Parathyroid adenoma (tissue), 2 donors: ENCODE measurements at regions not wholly inside any gene's neighbourhood (a gene's known extent, or its start where the extent isn't known, plus 50 kb on each side); places are given as distances from the start of the nearest gene placed in this dataset.

ENCODE experiments used
- H2AFZ ChIP-seq: fragments of 300-600 bp; sonication (generic); one replicate; pipeline ENCODE4 v1.7.0; 2017; ENCODE audit warnings: antibody characterized with exemption, mild to moderate bottlenecking
- H3K27ac ChIP-seq: fragments of 300-600 bp; sonication (generic); one replicate; pipeline ENCODE4 v1.7.0; 2017
- H3K27me3 ChIP-seq: fragments of 300-600 bp; sonication (generic); one replicate; pipeline ENCODE4 v1.7.0; 2017; ENCODE audit warnings: low read length; ENCODE audit not compliant: control insufficient read depth, insufficient read depth
- H3K36me3 ChIP-seq: fragments of 300-600 bp; sonication (generic); one replicate; pipeline ENCODE4 v1.7.0; 2017; ENCODE audit warnings: low read length; ENCODE audit not compliant: control insufficient read depth, insufficient read depth
- H3K4me1 ChIP-seq: fragments of 300-600 bp; sonication (generic); one replicate; pipeline ENCODE4 v1.7.0; 2017; ENCODE audit warnings: control low read depth
- H3K4me2 ChIP-seq: fragments of 300-600 bp; sonication (generic); one replicate; pipeline ENCODE4 v1.7.0; 2017; ENCODE audit warnings: low read length
- H3K4me3 ChIP-seq: fragments of 300-600 bp; sonication (generic); one replicate; pipeline ENCODE4 v1.7.0; 2017; ENCODE audit warnings: low read depth, low read length
- H3K79me2 ChIP-seq: fragments of 300-600 bp; sonication (generic); one replicate; pipeline ENCODE4 v1.7.0; 2017; ENCODE audit warnings: control low read depth
- H3K9ac ChIP-seq: fragments of 300-600 bp; sonication (generic); one replicate; pipeline ENCODE4 v1.7.0; 2017; ENCODE audit warnings: mild to moderate bottlenecking
- H3K9me3 ChIP-seq: fragments of 300-600 bp; sonication (generic); one replicate; pipeline ENCODE4 v1.7.0; 2017; ENCODE audit warnings: low read length; ENCODE audit not compliant: control insufficient read depth
- TF ChIP-seq, protein P1 (sequence below): fragments of 300-600 bp; sonication (generic); IDR thresholded peaks from one replicate; pipeline ENCODE4 v1.7.0; 2017; ENCODE audit warnings: antibody characterized with exemption, mild to moderate bottlenecking
- donor health status: primary hyperparathyroidism.

- H3K36me3 ChIP-seq = no peaks in the 10 kb centered on the region
- H3K9me3 ChIP-seq = no peaks in the 10 kb centered on the region
- TF ChIP-seq, protein P1, sequence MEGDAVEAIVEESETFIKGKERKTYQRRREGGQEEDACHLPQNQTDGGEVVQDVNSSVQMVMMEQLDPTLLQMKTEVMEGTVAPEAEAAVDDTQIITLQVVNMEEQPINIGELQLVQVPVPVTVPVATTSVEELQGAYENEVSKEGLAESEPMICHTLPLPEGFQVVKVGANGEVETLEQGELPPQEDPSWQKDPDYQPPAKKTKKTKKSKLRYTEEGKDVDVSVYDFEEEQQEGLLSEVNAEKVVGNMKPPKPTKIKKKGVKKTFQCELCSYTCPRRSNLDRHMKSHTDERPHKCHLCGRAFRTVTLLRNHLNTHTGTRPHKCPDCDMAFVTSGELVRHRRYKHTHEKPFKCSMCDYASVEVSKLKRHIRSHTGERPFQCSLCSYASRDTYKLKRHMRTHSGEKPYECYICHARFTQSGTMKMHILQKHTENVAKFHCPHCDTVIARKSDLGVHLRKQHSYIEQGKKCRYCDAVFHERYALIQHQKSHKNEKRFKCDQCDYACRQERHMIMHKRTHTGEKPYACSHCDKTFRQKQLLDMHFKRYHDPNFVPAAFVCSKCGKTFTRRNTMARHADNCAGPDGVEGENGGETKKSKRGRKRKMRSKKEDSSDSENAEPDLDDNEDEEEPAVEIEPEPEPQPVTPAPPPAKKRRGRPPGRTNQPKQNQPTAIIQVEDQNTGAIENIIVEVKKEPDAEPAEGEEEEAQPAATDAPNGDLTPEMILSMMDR = no peak
- no peaks in the 10 kb centered on the region for H3K27me3 ChIP-seq
- no peak overlapping the region for H3K9ac ChIP-seq
- peak overlapping the region; percentile 35 for H2AFZ ChIP-seq
- H3K27ac ChIP-seq = peak overlapping the region; percentile 4
- no peaks in the 10 kb centered on the region for H3K79me2 ChIP-seq
- H3K4me3 ChIP-seq = no peak overlapping the region
- H3K4me2 ChIP-seq = peak overlapping the region; percentile 4
- peaks cover 11% of the 10 kb centered on the region for H3K4me1 ChIP-seq
Measured at GRCh38 chr5:174589599-174589998, 134.8 kb upstream of the MSX2 start.

DNA sequence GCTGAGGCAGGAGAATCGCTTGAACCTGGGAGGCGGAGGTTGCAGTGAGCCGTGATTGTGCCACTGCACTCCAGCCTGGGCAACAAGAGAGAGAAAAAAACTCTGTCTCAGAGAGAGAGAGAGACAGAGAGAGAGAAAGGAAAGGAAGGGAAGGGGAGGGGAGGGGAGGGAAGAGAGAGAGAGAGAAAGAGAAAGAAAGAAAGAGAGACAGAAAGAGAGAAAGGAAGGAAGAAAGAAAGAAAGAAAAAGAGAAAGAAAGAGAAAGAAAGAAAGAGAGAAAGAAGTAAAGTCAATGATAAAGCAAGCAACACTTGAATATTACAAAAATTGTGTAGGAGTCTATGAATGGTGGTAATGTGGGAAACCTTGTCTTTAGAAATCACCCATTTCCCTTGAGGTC, 133.6 kb upstream of the MSX2 start:
- TF ChIP-seq, protein P1 = no peak
- peak overlapping the region; percentile 1 for H2AFZ ChIP-seq

DNA sequence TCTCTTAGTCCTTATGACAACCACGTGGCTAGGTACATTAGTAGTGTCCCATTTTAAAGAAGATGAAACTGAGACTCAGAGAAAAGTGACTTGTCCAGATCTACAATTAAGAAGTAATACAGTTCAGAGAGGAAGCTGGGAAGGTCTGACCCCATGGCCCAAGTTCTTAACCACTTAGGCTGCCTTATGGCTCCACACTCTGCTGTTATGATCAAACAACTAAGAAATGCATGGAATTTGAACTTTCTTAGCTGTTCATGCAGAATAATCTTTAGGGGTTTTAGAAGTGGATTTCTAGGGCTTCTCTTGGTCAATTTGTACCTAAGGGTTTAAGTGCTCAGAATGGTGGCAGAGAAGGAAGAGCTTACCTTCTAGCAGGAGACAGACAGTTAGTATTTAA, 128.0 kb upstream of the MSX2 start:
- Histone ChIP-seq H3K27ac (no peak overlapping the region), H3K4me1 (peaks cover 17% of the 10 kb centered on the region), H3K36me3 (no peaks in the 10 kb centered on the region), H3K79me2 (no peaks in the 10 kb centered on the region), H3K9ac (no peak overlapping the region), H3K27me3 (no peaks in the 10 kb centered on the region), H3K4me3 (no peak overlapping the region), H3K4me2 (no peak overlapping the region), H3K9me3 (no peaks in the 10 kb centered on the region), H2AFZ (no peak overlapping the region)
- TF ChIP-seq, protein P1 = no peak

More for the DNA sequence above, 133.6 kb upstream of the MSX2 start:
- Histone ChIP-seq H3K4me1 (peaks cover 11% of the 10 kb centered on the region), H3K9me3 (no peaks in the 10 kb centered on the region), H3K9ac (no peak overlapping the region), H3K36me3 (no peaks in the 10 kb centered on the region), H3K27me3 (no peaks in the 10 kb centered on the region), H3K4me3 (no peak overlapping the region), H3K4me2 (no peak overlapping the region), H3K27ac (no peak overlapping the region), H3K79me2 (no peaks in the 10 kb centered on the region)

- peak overlapping the region; percentile 82 for H2AFZ ChIP-seq
- H3K27me3 ChIP-seq = no peaks in the 10 kb centered on the region
- H3K9ac ChIP-seq = no peak overlapping the region
- H3K27ac ChIP-seq = peak overlapping the region; percentile 57
- H3K9me3 ChIP-seq = no peaks in the 10 kb centered on the region
- peak overlapping the region; percentile 28 for H3K4me3 ChIP-seq
- peak overlapping the region; percentile 50 for H3K4me2 ChIP-seq
- no peaks in the 10 kb centered on the region for H3K79me2 ChIP-seq
- peaks cover 17% of the 10 kb centered on the region for H3K4me1 ChIP-seq
- H3K36me3 ChIP-seq = no peaks in the 10 kb centered on the region
- TF ChIP-seq, protein P1 = peak; percentile 5
Measured at GRCh38 chr5:174599992-174600391, 124.4 kb upstream of the MSX2 start.

GRCh38 chr5:174601946-174602345, 122.4 kb upstream of the MSX2 start:
- no peaks in the 10 kb centered on the region for H3K79me2 ChIP-seq
- H3K4me2 ChIP-seq = no peak overlapping the region
- no peak overlapping the region for H2AFZ ChIP-seq
- no peak overlapping the region for H3K4me3 ChIP-seq
- H3K36me3 ChIP-seq = no peaks in the 10 kb centered on the region
- peaks cover 17% of the 10 kb centered on the region for H3K4me1 ChIP-seq
- H3K27ac ChIP-seq = no peak overlapping the region
- no peaks in the 10 kb centered on the region for H3K9me3 ChIP-seq
- TF ChIP-seq, protein P1 = no peak
- no peak overlapping the region for H3K9ac ChIP-seq
- H3K27me3 ChIP-seq = no peaks in the 10 kb centered on the region
